WTC11 (cell line): ENCODE measurements at regions not wholly inside any gene's neighbourhood (a gene's known extent, or its start where the extent isn't known, plus 50 kb on each side); places are given as distances from the start of the nearest gene placed in this dataset.

Experiments used
- ATAC-seq: fragments of 200-7000 bp; cut with Tn5 transposase; 2 replicates; pipeline ENCODE4 v1.10.0; 2021; ENCODE audit warnings: mild to moderate bottlenecking, moderate library complexity
- CTCF ChIA-PET: fragments of 300-600 bp; sonication (Branson Sonifier 250); formaldehyde crosslinking; loops from one replicate; lab custom pipeline; 2021; ENCODE audit warnings: antibody characterized with exemption; lab: Charles Lee
- POLR2A ChIA-PET: fragments of 350-600 bp; sonication (Branson Sonifier 250); formaldehyde crosslinking; loops from one replicate; lab custom pipeline; 2021; ENCODE audit warnings: antibody characterized with exemption; lab: Charles Lee
- DNase-seq: peaks from one replicate; pipeline ENCODE4 v3.0.0; 2021; ENCODE audit warnings: low spot score
- H3K27ac Mint-ChIP-seq: 2 replicates; pipeline ENCODE4 v1.8.0; 2021; ENCODE audit warnings: mixed read lengths
- H3K27me3 Mint-ChIP-seq: 2 replicates; pipeline ENCODE4 v1.8.0; 2021; ENCODE audit warnings: low read depth, mild to moderate bottlenecking, moderate library complexity, mixed read lengths
- H3K36me3 Mint-ChIP-seq: 2 replicates; pipeline ENCODE4 v1.8.0; 2021; ENCODE audit warnings: mixed read lengths
- H3K4me1 Mint-ChIP-seq: 2 replicates; pipeline ENCODE4 v1.8.0; 2022; ENCODE audit warnings: mixed read lengths
- H3K4me3 Mint-ChIP-seq: 2 replicates; pipeline ENCODE4 v1.8.0; 2021; ENCODE audit warnings: mild to moderate bottlenecking, moderate library complexity, mixed read lengths
- H3K9me3 Mint-ChIP-seq: 2 replicates; pipeline ENCODE4 v1.8.0; 2021; ENCODE audit warnings: mixed read lengths
- AR ChIP-seq: fragments of 250-450 bp; sonication (Bioruptor Pico); IDR thresholded peaks from 2 replicates; pipeline ENCODE4 v1.9.0; 2021; ENCODE audit warnings: mild to moderate bottlenecking
- CBFB ChIP-seq: sonication (generic); formaldehyde crosslinking; IDR thresholded peaks from 2 replicates; pipeline ENCODE4 v1.8.1; 2022; ENCODE audit warnings: mild to moderate bottlenecking, low read depth, missing genetic modification reagents
- HMGA2 ChIP-seq: fragments of 250-450 bp; sonication (Bioruptor Pico); IDR thresholded peaks from 2 replicates; pipeline ENCODE4 v1.4.0; 2021; ENCODE audit warnings: mild to moderate bottlenecking, moderate library complexity
- IRF2 ChIP-seq: sonication (generic); formaldehyde crosslinking; IDR thresholded peaks from 2 replicates; pipeline ENCODE4 v1.8.0; 2022; ENCODE audit warnings: low read depth, missing genetic modification reagents, borderline replicate concordance
- KAT7 ChIP-seq: sonication (generic); formaldehyde crosslinking; IDR thresholded peaks from 2 replicates; pipeline ENCODE4 v1.8.1; 2023; ENCODE audit warnings: missing genetic modification reagents, mild to moderate bottlenecking, borderline replicate concordance
- NFE2L1 ChIP-seq: sonication (generic); formaldehyde crosslinking; IDR thresholded peaks from 2 replicates; pipeline ENCODE4 v1.8.1; 2023; ENCODE audit warnings: missing genetic modification reagents
- NFYB ChIP-seq: sonication (generic); formaldehyde crosslinking; conservative IDR thresholded peaks from 2 replicates; pipeline ENCODE4 v1.8.0; 2022; ENCODE audit warnings: low read depth, missing genetic modification reagents
- NR1H2 ChIP-seq: sonication (generic); formaldehyde crosslinking; IDR thresholded peaks from 2 replicates; pipeline ENCODE4 v1.9.0; 2021; ENCODE audit warnings: mild to moderate bottlenecking, moderate library complexity, missing genetic modification reagents
- NR2C2 ChIP-seq: sonication (generic); formaldehyde crosslinking; IDR thresholded peaks from 2 replicates; pipeline ENCODE4 v1.8.0; 2022; ENCODE audit warnings: mild to moderate bottlenecking, missing genetic modification reagents
- OVOL2 ChIP-seq: fragments of 250-450 bp; sonication (Bioruptor Pico); IDR thresholded peaks from 2 replicates; pipeline ENCODE4 v1.9.0; 2021; ENCODE audit warnings: mild to moderate bottlenecking, borderline replicate concordance
- PREB ChIP-seq: sonication (generic); formaldehyde crosslinking; IDR thresholded peaks from 2 replicates; pipeline ENCODE4 v1.8.1; 2022; ENCODE audit warnings: mild to moderate bottlenecking, missing genetic modification reagents, moderate library complexity, borderline replicate concordance
- PRRX2 ChIP-seq: fragments of 250-450 bp; sonication (Bioruptor Pico); IDR thresholded peaks from 2 replicates; pipeline ENCODE4 v1.8.0; 2021; ENCODE audit warnings: mild to moderate bottlenecking
- RORB ChIP-seq: fragments of 250-450 bp; sonication (Bioruptor Pico); IDR thresholded peaks from 2 replicates; pipeline ENCODE4 v1.9.0; 2021; ENCODE audit warnings: mild to moderate bottlenecking
- SOX15 ChIP-seq: fragments of 250-450 bp; sonication (Bioruptor Pico); IDR thresholded peaks from 2 replicates; pipeline ENCODE4 v1.9.0; 2021; ENCODE audit warnings: mild to moderate bottlenecking
- TP53 ChIP-seq: sonication (generic); formaldehyde crosslinking; IDR thresholded peaks from 2 replicates; pipeline ENCODE4 v1.8.1; 2023; ENCODE audit warnings: mild to moderate bottlenecking, missing genetic modification reagents
- ZMAT4 ChIP-seq: fragments of 250-450 bp; sonication (Bioruptor Pico); IDR thresholded peaks from 2 replicates; pipeline ENCODE4 v1.9.0; 2021; ENCODE audit warnings: mild to moderate bottlenecking
- ZNF317 ChIP-seq: sonication (generic); formaldehyde crosslinking; IDR thresholded peaks from 2 replicates; pipeline ENCODE4 v1.8.1; 2023; ENCODE audit warnings: low read depth, mild to moderate bottlenecking, moderate library complexity, missing genetic modification reagents, borderline replicate concordance
- ZNF423 ChIP-seq: fragments of 250-450 bp; sonication (Bioruptor Pico); IDR thresholded peaks from 2 replicates; pipeline ENCODE4 v2.1.2; 2022; ENCODE audit warnings: mild to moderate bottlenecking, moderate library complexity
- ZNF512 ChIP-seq: sonication (generic); formaldehyde crosslinking; IDR thresholded peaks from 2 replicates; pipeline ENCODE4 v1.8.1; 2022; ENCODE audit warnings: missing genetic modification reagents, borderline replicate concordance
- TF ChIP-seq, protein P1 (sequence below): fragments of 200-600 bp; IDR thresholded peaks from 2 replicates; pipeline ENCODE4 v1.8.0; 2022; ENCODE audit warnings: antibody characterized with exemption
- TF ChIP-seq, protein P2 (sequence below): sonication (generic); formaldehyde crosslinking; IDR thresholded peaks from 2 replicates; pipeline ENCODE4 v1.8.0; 2022; ENCODE audit warnings: mild to moderate bottlenecking, missing genetic modification reagents

GRCh38 chrX:16429406-16429805 lies 220.6 kb upstream of the S100G start:
- DNase-seq (no peak), ATAC-seq (no peak)
- Mint-ChIP-seq H3K27me3 (no peaks in the 10 kb centered on the region), H3K4me3 (no peak overlapping the region), H3K36me3 (0 out of 2 replicates have a peak, but pooled peaks cover 6% of the 10 kb centered on the region), H3K27ac (no peak overlapping the region), H3K9me3 (0 out of 2 replicates have a peak, but pooled peaks cover under 1% of the 10 kb centered on the region), H3K4me1 (no peaks in the 10 kb centered on the region)
- ChIA-PET POLR2A (no interaction called here), CTCF (no interaction called here)
- TF ChIP-seq NR2C2 (CRISPR knock-in tag) = no peak
- no peak for TF ChIP-seq ZMAT4 (CRISPR knock-in tag)
- no peak for TF ChIP-seq NR1H2 (CRISPR knock-in tag)
- TF ChIP-seq PREB (CRISPR knock-in tag) = no peak
- TF ChIP-seq PRRX2 (CRISPR knock-in tag) = no peak
- TF ChIP-seq ZNF512 (CRISPR knock-in tag) = no peak
- no peak for TF ChIP-seq ZNF317

- Mint-ChIP-seq H3K27me3 (no peaks in the 10 kb centered on the region), H3K27ac (no peak overlapping the region), H3K4me1 (no peaks in the 10 kb centered on the region), H3K36me3 (0 out of 2 replicates have a peak, but pooled peaks cover 6% of the 10 kb centered on the region), H3K4me3 (no peak overlapping the region), H3K9me3 (no peaks in the 10 kb centered on the region)
- POLR2A ChIA-PET = no interaction called here
- no peak for TF ChIP-seq OVOL2 (CRISPR knock-in tag)
- no peak for TF ChIP-seq TP53
- no peak for TF ChIP-seq KAT7 (CRISPR knock-in tag)
- no peak for TF ChIP-seq NR1H2 (CRISPR knock-in tag)
- no peak for TF ChIP-seq RORB (CRISPR knock-in tag)
- no peak for TF ChIP-seq CBFB (CRISPR knock-in tag)
- TF ChIP-seq NFE2L1 (CRISPR knock-in tag) = no peak
- no peak for TF ChIP-seq IRF2 (CRISPR knock-in tag)
- no peak for TF ChIP-seq NFYB (CRISPR knock-in tag)
- no peak for TF ChIP-seq HMGA2 (CRISPR knock-in tag)
- CTCF ChIA-PET = interaction anchor here (1.0 kb wide), 1 partner anchor 14 kb away, joined by 3 read pairs; no protein-coding TSS in a partner anchor
- DNase-seq (no peak), ATAC-seq (no peak)
Observed at GRCh38 chrX:16431266-16431665, 218.7 kb upstream of the S100G start.

- DNase-seq (no peak), ATAC-seq (no peak)
- Mint-ChIP-seq H3K27me3 (no peaks in the 10 kb centered on the region), H3K36me3 (0 out of 2 replicates have a peak, but pooled peaks cover 6% of the 10 kb centered on the region), H3K4me1 (peaks cover 12% of the 10 kb centered on the region), H3K27ac (no peak overlapping the region), H3K9me3 (no peaks in the 10 kb centered on the region), H3K4me3 (no peak overlapping the region)
- ChIA-PET POLR2A (no interaction called here), CTCF (no interaction called here)
- TF ChIP-seq, protein P1, sequence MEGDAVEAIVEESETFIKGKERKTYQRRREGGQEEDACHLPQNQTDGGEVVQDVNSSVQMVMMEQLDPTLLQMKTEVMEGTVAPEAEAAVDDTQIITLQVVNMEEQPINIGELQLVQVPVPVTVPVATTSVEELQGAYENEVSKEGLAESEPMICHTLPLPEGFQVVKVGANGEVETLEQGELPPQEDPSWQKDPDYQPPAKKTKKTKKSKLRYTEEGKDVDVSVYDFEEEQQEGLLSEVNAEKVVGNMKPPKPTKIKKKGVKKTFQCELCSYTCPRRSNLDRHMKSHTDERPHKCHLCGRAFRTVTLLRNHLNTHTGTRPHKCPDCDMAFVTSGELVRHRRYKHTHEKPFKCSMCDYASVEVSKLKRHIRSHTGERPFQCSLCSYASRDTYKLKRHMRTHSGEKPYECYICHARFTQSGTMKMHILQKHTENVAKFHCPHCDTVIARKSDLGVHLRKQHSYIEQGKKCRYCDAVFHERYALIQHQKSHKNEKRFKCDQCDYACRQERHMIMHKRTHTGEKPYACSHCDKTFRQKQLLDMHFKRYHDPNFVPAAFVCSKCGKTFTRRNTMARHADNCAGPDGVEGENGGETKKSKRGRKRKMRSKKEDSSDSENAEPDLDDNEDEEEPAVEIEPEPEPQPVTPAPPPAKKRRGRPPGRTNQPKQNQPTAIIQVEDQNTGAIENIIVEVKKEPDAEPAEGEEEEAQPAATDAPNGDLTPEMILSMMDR = no peak
- TF ChIP-seq SOX15 (CRISPR knock-in tag) = no peak
- TF ChIP-seq ZNF512 (CRISPR knock-in tag) = no peak
- TF ChIP-seq, protein P2, sequence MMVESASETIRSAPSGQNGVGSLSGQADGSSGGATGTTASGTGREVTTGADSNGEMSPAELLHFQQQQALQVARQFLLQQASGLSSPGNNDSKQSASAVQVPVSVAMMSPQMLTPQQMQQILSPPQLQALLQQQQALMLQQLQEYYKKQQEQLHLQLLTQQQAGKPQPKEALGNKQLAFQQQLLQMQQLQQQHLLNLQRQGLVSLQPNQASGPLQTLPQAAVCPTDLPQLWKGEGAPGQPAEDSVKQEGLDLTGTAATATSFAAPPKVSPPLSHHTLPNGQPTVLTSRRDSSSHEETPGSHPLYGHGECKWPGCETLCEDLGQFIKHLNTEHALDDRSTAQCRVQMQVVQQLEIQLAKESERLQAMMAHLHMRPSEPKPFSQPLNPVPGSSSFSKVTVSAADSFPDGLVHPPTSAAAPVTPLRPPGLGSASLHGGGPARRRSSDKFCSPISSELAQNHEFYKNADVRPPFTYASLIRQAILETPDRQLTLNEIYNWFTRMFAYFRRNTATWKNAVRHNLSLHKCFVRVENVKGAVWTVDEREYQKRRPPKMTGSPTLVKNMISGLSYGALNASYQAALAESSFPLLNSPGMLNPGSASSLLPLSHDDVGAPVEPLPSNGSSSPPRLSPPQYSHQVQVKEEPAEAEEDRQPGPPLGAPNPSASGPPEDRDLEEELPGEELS (CRISPR knock-in tag) = no peak
- TF ChIP-seq KAT7 (CRISPR knock-in tag) = no peak
- no peak for TF ChIP-seq AR (CRISPR knock-in tag)
- TF ChIP-seq ZNF317 = no peak
- no peak for TF ChIP-seq ZNF423 (CRISPR knock-in tag)
Observed at GRCh38 chrX:16433021-16433420, 216.9 kb upstream of the S100G start.
